ENCODE measurements at regions not wholly inside any gene's neighbourhood (a gene's known extent, or its start where the extent isn't known, plus 50 kb on each side); places are given as distances from the start of the nearest gene placed in this dataset.

- no peaks in the 10 kb centered on the region for H4K20me1 ChIP-seq (ENCODE audit: insufficient read depth, low read length)
- no peaks in the 10 kb centered on the region for H3K4me1 ChIP-seq (ENCODE audit: low read length)
- no peak overlapping the region for H2AFZ ChIP-seq (ENCODE audit: low read length)
- H3K79me2 ChIP-seq (ENCODE audit: low read length): no peaks in the 10 kb centered on the region
- TF ChIP-seq CTCF (IDR thresholded peaks at IDR 0.05; ENCODE audit: low read length) (no peak), EZH2phosphoT487 (IDR thresholded peaks at IDR 0.05; ENCODE audit: low read length) (no peak), EZH2 (optimal IDR thresholded peaks at IDR 0.05; ENCODE audit: low read depth, low read length) (no peak)
- H3K9me3 ChIP-seq (replicated peaks; ENCODE audit: insufficient read depth, low read length): no peaks in the 10 kb centered on the region
- no peak for DNase-seq
- H3K4me2 ChIP-seq (ENCODE audit: low read depth, low read length): no peak overlapping the region
- no peaks in the 10 kb centered on the region for H3K9me2 ChIP-seq (replicated peaks; ENCODE audit: insufficient read depth, low read length)
- no peak overlapping the region for H3K9ac ChIP-seq (ENCODE audit: low read length)
- no peaks in the 10 kb centered on the region for H3F3A ChIP-seq (ENCODE audit: insufficient read depth, low read length)
- H3K36me3 ChIP-seq (replicated peaks; ENCODE audit: insufficient read depth, low read length): no peaks in the 10 kb centered on the region
- no peak overlapping the region for H3K4me3 ChIP-seq (ENCODE audit: low read length)
- no peak overlapping the region for H3K27ac ChIP-seq (ENCODE audit: low read length)
- peaks cover 96% of the 10 kb centered on the region for H3K27me3 ChIP-seq (replicated peaks; ENCODE audit: insufficient read depth, low read length)
Measured at GRCh38 chr1:22259551-22260282, 116.8 kb upstream of the WNT4 start.

GRCh38 chr1:22260860-22261432 lies 118.0 kb upstream of the WNT4 start:
- H4K20me1 ChIP-seq (ENCODE audit: insufficient read depth, low read length): no peaks in the 10 kb centered on the region
- H3K4me1 ChIP-seq (ENCODE audit: low read length): no peaks in the 10 kb centered on the region
- no peaks in the 10 kb centered on the region for H3F3A ChIP-seq (ENCODE audit: insufficient read depth, low read length)
- H3K36me3 ChIP-seq (replicated peaks; ENCODE audit: insufficient read depth, low read length): no peaks in the 10 kb centered on the region
- H3K27ac ChIP-seq (ENCODE audit: low read length): no peak overlapping the region
- DNase-seq: no peak
- H3K4me3 ChIP-seq (ENCODE audit: low read length): no peak overlapping the region
- H3K9me3 ChIP-seq (replicated peaks; ENCODE audit: insufficient read depth, low read length): no peaks in the 10 kb centered on the region
- no peak overlapping the region for H2AFZ ChIP-seq (ENCODE audit: low read length)
- TF ChIP-seq EZH2phosphoT487 (IDR thresholded peaks at IDR 0.05; ENCODE audit: low read length) (no peak), CTCF (IDR thresholded peaks at IDR 0.05; ENCODE audit: low read length) (no peak), EZH2 (optimal IDR thresholded peaks at IDR 0.05; ENCODE audit: low read depth, low read length) (no peak)
- H3K79me2 ChIP-seq (ENCODE audit: low read length): no peaks in the 10 kb centered on the region
- no peaks in the 10 kb centered on the region for H3K9me2 ChIP-seq (replicated peaks; ENCODE audit: insufficient read depth, low read length)
- no peak overlapping the region for H3K4me2 ChIP-seq (ENCODE audit: low read depth, low read length)
- no peak overlapping the region for H3K9ac ChIP-seq (ENCODE audit: low read length)
- H3K27me3 ChIP-seq (replicated peaks; ENCODE audit: insufficient read depth, low read length): peaks cover 98% of the 10 kb centered on the region

GRCh38 chr1:22261580-22261979 lies 118.7 kb upstream of the WNT4 start:
- no peaks in the 10 kb centered on the region for H3K79me2 ChIP-seq (ENCODE audit: low read length)
- H3K9me3 ChIP-seq (replicated peaks; ENCODE audit: insufficient read depth, low read length): no peaks in the 10 kb centered on the region
- H2AFZ ChIP-seq (ENCODE audit: low read length): no peak overlapping the region
- no peaks in the 10 kb centered on the region for H4K20me1 ChIP-seq (ENCODE audit: insufficient read depth, low read length)
- H3K4me1 ChIP-seq (ENCODE audit: low read length): no peaks in the 10 kb centered on the region
- no peaks in the 10 kb centered on the region for H3K36me3 ChIP-seq (replicated peaks; ENCODE audit: insufficient read depth, low read length)
- H3K4me3 ChIP-seq (ENCODE audit: low read length): no peak overlapping the region
- no peaks in the 10 kb centered on the region for H3F3A ChIP-seq (ENCODE audit: insufficient read depth, low read length)
- H3K27me3 ChIP-seq (replicated peaks; ENCODE audit: insufficient read depth, low read length): peaks cover 98% of the 10 kb centered on the region
- no peak for DNase-seq
- H3K9ac ChIP-seq (ENCODE audit: low read length): no peak overlapping the region
- no peak overlapping the region for H3K27ac ChIP-seq (ENCODE audit: low read length)
- H3K9me2 ChIP-seq (replicated peaks; ENCODE audit: insufficient read depth, low read length): no peaks in the 10 kb centered on the region
- TF ChIP-seq EZH2 (optimal IDR thresholded peaks at IDR 0.05; ENCODE audit: low read depth, low read length) (no peak), CTCF (IDR thresholded peaks at IDR 0.05; ENCODE audit: low read length) (no peak), EZH2phosphoT487 (IDR thresholded peaks at IDR 0.05; ENCODE audit: low read length) (no peak)
- no peak overlapping the region for H3K4me2 ChIP-seq (ENCODE audit: low read depth, low read length)

Data from MM.1S (cell line).